ENCODE measurements at regions not wholly inside any gene's neighbourhood (a gene's known extent, or its start where the extent isn't known, plus 50 kb on each side); places are given as distances from the start of the nearest gene placed in this dataset.
"Not testable (repeated sequence)": the region's sequence is repeated elsewhere in the genome, so short reads cannot be mapped to it uniquely, and the experiment has no call there.

GRCh38 chr9:38125889-38126288 lies 56.9 kb upstream of the SHB start:
- no peaks in the 10 kb centered on the region for H3K9me3 ChIP-seq (ENCODE audit: low read depth)
- no peaks in the 10 kb centered on the region for H3K27me3 ChIP-seq
- no peak for DNase-seq (ENCODE audit: low read depth in 1 of 2, low spot score in 1 of 2)
- no peak overlapping the region for H3K27ac ChIP-seq
- no peaks in the 10 kb centered on the region for H3K4me1 ChIP-seq (ENCODE audit: low read depth)
- no peak for TF ChIP-seq CTCF (IDR thresholded peaks at IDR 0.05; ENCODE audit: low read depth, low read length)
- no peaks in the 10 kb centered on the region for H3K36me3 ChIP-seq
- no peak overlapping the region for H3K4me3 ChIP-seq

DNA sequence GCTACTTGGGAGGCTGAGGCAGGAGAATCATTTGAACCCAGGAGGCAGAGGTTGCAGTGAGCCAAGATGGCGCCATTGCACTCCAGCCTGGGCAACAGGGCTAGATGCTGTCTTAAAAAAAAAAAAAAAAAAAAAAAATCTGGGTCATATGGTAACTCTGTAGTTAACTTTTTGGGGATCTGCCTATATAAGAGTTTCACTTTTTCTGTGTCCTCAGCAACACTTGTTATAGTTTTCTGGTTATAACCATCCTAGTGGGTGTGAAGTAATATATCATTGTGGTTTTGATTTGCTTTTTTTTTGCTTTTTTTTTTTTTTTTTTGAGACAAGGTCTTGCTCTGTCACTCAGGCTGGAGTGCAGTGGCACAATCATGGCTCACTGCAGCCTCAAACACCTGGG lies 54.3 kb upstream of the SHB start:
- H3K4me1 ChIP-seq (ENCODE audit: low read depth); H3K27me3 ChIP-seq; DNase-seq (ENCODE audit: low read depth in 1 of 2, low spot score in 1 of 2); H3K9me3 ChIP-seq (ENCODE audit: low read depth); H3K36me3 ChIP-seq; H3K27ac ChIP-seq; H3K4me3 ChIP-seq: not testable (repeated sequence)

DNA sequence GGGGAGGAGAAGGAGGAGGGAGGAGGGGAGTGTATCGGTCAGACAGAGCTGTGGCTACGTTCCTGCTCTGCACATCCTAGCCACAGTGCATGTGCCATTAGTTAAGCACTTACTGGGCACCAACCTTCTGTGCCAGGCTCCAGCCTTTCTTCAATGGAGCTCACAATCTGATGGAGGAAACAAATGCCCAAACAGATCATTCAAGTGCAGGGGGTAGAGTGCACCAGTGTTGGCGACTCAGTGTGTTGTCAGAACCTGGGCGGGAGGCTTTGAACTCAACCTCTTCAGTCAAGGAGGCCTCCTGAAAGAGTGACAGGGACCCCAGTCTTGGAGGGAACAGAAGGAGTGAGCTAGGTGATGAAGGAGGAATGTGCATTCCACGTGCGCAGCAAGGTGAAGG lies 51.9 kb upstream of the SHB start:
- Histone ChIP-seq H3K9me3 (ENCODE audit: low read depth) (no peaks in the 10 kb centered on the region), H3K4me1 (ENCODE audit: low read depth) (no peaks in the 10 kb centered on the region), H3K27me3 (no peaks in the 10 kb centered on the region), H3K36me3 (no peaks in the 10 kb centered on the region), H3K27ac (no peak overlapping the region), H3K4me3 (no peak overlapping the region)
- no peak for DNase-seq (ENCODE audit: low read depth in 1 of 2, low spot score in 1 of 2)
- TF ChIP-seq CTCF (IDR thresholded peaks at IDR 0.05; ENCODE audit: low read depth, low read length): no peak

DNA sequence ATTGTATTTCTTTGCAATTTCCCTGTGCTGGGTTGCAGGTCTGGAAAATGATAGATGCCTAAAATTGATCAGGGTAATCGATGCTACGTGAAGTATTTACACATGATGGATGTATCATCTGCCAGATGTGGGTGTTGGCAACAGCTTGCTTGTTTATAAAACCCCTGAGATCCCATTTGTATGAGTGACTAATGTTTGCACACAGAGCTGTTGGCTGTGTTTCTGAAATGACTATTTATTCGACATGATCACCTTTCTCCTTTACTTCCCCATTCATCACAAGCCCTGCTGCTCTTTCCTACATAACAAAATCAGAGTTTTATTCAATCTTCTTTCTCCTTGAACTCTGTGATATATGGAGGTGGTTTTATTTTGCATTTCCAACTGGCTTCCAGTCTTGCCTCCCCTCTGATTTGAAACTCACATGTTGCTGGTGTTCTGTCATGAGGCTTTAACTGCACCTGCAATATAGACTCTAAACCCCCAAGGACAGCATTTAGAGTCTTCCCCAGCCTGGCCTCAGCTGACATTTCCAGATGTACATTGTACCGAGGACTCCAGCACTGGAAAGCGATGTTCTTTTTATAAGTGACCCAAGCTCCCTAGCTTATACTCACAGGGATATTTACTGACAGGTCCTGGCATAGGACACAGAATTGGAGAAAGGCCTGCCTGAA lies 50.7 kb upstream of the SHB start:
- Histone ChIP-seq H3K4me3 (no peak overlapping the region), H3K4me1 (ENCODE audit: low read depth) (no peaks in the 10 kb centered on the region), H3K27me3 (no peaks in the 10 kb centered on the region), H3K9me3 (ENCODE audit: low read depth) (no peaks in the 10 kb centered on the region), H3K27ac (no peak overlapping the region), H3K36me3 (no peaks in the 10 kb centered on the region)
- DNase-seq (ENCODE audit: low read depth in 1 of 2, low spot score in 1 of 2): no peak
- no peak for TF ChIP-seq CTCF (IDR thresholded peaks at IDR 0.05; ENCODE audit: low read depth, low read length)

- no peaks in the 10 kb centered on the region for H3K27me3 ChIP-seq
- DNase-seq (ENCODE audit: low read depth in 1 of 2, low spot score in 1 of 2): no peak
- no peak overlapping the region for H3K27ac ChIP-seq
Observed at GRCh38 chr9:38118862-38119438, 49.9 kb upstream of the SHB start.

More at GRCh38 chr9:38118862-38119438, 49.9 kb upstream of the SHB start:
- H3K4me3 ChIP-seq: no peak overlapping the region
- no peak for TF ChIP-seq CTCF (IDR thresholded peaks at IDR 0.05; ENCODE audit: low read depth, low read length)
- H3K4me1 ChIP-seq (ENCODE audit: low read depth): no peaks in the 10 kb centered on the region
- no peaks in the 10 kb centered on the region for H3K36me3 ChIP-seq
- H3K9me3 ChIP-seq (ENCODE audit: low read depth): no peaks in the 10 kb centered on the region
